ENCODE measurements at regions not wholly inside any gene's neighbourhood (a gene's known extent, or its start where the extent isn't known, plus 50 kb on each side); places are given as distances from the start of the nearest gene placed in this dataset.

GRCh38 chr2:37771600-37772088 is 100.2 kb upstream of the CDC42EP3 start:
- TF ChIP-seq, protein P1, sequence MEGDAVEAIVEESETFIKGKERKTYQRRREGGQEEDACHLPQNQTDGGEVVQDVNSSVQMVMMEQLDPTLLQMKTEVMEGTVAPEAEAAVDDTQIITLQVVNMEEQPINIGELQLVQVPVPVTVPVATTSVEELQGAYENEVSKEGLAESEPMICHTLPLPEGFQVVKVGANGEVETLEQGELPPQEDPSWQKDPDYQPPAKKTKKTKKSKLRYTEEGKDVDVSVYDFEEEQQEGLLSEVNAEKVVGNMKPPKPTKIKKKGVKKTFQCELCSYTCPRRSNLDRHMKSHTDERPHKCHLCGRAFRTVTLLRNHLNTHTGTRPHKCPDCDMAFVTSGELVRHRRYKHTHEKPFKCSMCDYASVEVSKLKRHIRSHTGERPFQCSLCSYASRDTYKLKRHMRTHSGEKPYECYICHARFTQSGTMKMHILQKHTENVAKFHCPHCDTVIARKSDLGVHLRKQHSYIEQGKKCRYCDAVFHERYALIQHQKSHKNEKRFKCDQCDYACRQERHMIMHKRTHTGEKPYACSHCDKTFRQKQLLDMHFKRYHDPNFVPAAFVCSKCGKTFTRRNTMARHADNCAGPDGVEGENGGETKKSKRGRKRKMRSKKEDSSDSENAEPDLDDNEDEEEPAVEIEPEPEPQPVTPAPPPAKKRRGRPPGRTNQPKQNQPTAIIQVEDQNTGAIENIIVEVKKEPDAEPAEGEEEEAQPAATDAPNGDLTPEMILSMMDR (IDR thresholded peaks at IDR 0.05), result no peak
- TF ChIP-seq POLR2A (IDR thresholded peaks at IDR 0.05), result no peak
